ENCODE measurements at regions not wholly inside any gene's neighbourhood (a gene's known extent, or its start where the extent isn't known, plus 50 kb on each side); places are given as distances from the start of the nearest gene placed in this dataset.

DNA sequence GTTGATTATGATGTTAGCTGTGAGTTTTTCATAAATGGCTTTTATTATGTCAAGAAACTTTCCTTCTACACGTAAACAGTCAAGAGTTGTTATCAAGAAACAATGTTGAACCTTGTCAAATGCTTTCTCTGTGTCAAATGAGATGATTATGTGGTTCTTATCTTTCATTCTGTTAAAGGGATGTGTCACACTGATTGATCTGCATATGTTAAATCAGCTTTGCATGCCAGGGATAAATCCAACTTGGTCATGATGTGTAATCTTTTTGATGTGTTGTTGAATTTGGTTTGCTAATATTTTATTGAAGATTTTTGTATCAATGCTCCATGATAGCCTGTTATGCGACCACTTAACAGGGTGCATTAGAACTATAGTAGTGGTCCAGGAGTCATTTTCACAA, 107.3 kb downstream of the C1QL2 start:
- H3K4me3 Mint-ChIP-seq = no peak overlapping the region
- ATAC-seq = no peak
- H3K36me3 Mint-ChIP-seq (ENCODE audit: low read depth) = peaks cover 4% of the 10 kb centered on the region

More for the DNA sequence above, 107.3 kb downstream of the C1QL2 start:
- Histone ChIP-seq H3F3A (replicated peaks; ENCODE audit: low read depth) (no peaks in the 10 kb centered on the region), H4K20me1 (replicated peaks; ENCODE audit: insufficient read depth) (no peaks in the 10 kb centered on the region), H3K4me1 (ENCODE audit: insufficient read depth) (peaks cover 15% of the 10 kb centered on the region), H3K27me3 (ENCODE audit: insufficient read depth) (no peaks in the 10 kb centered on the region), H3K4me2 (no peak overlapping the region), H3K27ac (ENCODE audit: low read depth) (no peak overlapping the region), H3K9me2 (ENCODE audit: insufficient read depth) (0 out of 2 replicates have a peak, but pooled peaks cover 8% of the 10 kb centered on the region), H3K4me3 (no peak overlapping the region), H3K79me2 (replicated peaks; ENCODE audit: insufficient read depth) (no peaks in the 10 kb centered on the region), H2AFZ (peak overlapping the region; percentile 94; the same call in 1 of the 2 replicates), H3K36me3 (ENCODE audit: insufficient read depth) (no peaks in the 10 kb centered on the region; the same call in 1 of the 2 replicates)
- no peak for DNase-seq (ENCODE audit: low spot score)
- no peak for TF ChIP-seq CREB1 (CRISPR knock-in tag; IDR thresholded peaks at IDR 0.05; ENCODE audit: low read depth)
- TF ChIP-seq EZH2phosphoT487 (IDR thresholded peaks at IDR 0.05; ENCODE audit: unreplicated experiment) = no peak
- TF ChIP-seq, protein P1, sequence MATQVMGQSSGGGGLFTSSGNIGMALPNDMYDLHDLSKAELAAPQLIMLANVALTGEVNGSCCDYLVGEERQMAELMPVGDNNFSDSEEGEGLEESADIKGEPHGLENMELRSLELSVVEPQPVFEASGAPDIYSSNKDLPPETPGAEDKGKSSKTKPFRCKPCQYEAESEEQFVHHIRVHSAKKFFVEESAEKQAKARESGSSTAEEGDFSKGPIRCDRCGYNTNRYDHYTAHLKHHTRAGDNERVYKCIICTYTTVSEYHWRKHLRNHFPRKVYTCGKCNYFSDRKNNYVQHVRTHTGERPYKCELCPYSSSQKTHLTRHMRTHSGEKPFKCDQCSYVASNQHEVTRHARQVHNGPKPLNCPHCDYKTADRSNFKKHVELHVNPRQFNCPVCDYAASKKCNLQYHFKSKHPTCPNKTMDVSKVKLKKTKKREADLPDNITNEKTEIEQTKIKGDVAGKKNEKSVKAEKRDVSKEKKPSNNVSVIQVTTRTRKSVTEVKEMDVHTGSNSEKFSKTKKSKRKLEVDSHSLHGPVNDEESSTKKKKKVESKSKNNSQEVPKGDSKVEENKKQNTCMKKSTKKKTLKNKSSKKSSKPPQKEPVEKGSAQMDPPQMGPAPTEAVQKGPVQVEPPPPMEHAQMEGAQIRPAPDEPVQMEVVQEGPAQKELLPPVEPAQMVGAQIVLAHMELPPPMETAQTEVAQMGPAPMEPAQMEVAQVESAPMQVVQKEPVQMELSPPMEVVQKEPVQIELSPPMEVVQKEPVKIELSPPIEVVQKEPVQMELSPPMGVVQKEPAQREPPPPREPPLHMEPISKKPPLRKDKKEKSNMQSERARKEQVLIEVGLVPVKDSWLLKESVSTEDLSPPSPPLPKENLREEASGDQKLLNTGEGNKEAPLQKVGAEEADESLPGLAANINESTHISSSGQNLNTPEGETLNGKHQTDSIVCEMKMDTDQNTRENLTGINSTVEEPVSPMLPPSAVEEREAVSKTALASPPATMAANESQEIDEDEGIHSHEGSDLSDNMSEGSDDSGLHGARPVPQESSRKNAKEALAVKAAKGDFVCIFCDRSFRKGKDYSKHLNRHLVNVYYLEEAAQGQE (IDR thresholded peaks at IDR 0.05; ENCODE audit: unreplicated experiment) = no peak
- TF ChIP-seq STAT1 (IDR thresholded peaks at IDR 0.05; ENCODE audit: unreplicated experiment) = no peak
- no peak for TF ChIP-seq ZNF331 (CRISPR knock-in tag; IDR thresholded peaks at IDR 0.05; ENCODE audit: low read depth)
- no peak for TF ChIP-seq NANOG (IDR thresholded peaks at IDR 0.05; ENCODE audit: borderline replicate concordance)
- TF ChIP-seq POLR2AphosphoS5 (IDR thresholded peaks at IDR 0.05; ENCODE audit: low read depth) = no peak
- no peak for TF ChIP-seq ZNF114 (CRISPR knock-in tag; IDR thresholded peaks at IDR 0.05)
- TF ChIP-seq, protein P2, sequence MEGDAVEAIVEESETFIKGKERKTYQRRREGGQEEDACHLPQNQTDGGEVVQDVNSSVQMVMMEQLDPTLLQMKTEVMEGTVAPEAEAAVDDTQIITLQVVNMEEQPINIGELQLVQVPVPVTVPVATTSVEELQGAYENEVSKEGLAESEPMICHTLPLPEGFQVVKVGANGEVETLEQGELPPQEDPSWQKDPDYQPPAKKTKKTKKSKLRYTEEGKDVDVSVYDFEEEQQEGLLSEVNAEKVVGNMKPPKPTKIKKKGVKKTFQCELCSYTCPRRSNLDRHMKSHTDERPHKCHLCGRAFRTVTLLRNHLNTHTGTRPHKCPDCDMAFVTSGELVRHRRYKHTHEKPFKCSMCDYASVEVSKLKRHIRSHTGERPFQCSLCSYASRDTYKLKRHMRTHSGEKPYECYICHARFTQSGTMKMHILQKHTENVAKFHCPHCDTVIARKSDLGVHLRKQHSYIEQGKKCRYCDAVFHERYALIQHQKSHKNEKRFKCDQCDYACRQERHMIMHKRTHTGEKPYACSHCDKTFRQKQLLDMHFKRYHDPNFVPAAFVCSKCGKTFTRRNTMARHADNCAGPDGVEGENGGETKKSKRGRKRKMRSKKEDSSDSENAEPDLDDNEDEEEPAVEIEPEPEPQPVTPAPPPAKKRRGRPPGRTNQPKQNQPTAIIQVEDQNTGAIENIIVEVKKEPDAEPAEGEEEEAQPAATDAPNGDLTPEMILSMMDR (conservative IDR thresholded peaks at IDR 0.05; ENCODE audit: low read depth in 2 of 2) = no peak
- TF ChIP-seq ETS1 (IDR thresholded peaks at IDR 0.05) = no peak
- TF ChIP-seq EZH2 (IDR thresholded peaks at IDR 0.05; ENCODE audit: low read depth, unreplicated experiment) = no peak
- no peak for TF ChIP-seq ZNF462 (CRISPR knock-in tag; IDR thresholded peaks at IDR 0.05)
- no peak for TF ChIP-seq JUNB (IDR thresholded peaks at IDR 0.05; ENCODE audit: unreplicated experiment)
- Mint-ChIP-seq H3K27me3 (ENCODE audit: insufficient read depth, low read depth, poor library complexity) (no peaks in the 10 kb centered on the region), H3K4me1 (peaks cover 23% of the 10 kb centered on the region), H3K27ac (no peak overlapping the region), H3K9me3 (peaks cover 9% of the 10 kb centered on the region; the same call in 2 of the 3 replicates)

Data from GM23338 (cell line).